ENCODE measurements at regions not wholly inside any gene's neighbourhood (a gene's known extent, or its start where the extent isn't known, plus 50 kb on each side); places are given as distances from the start of the nearest gene placed in this dataset.

- H3K9me3 ChIP-seq (ENCODE audit: low read length): no peaks in the 10 kb centered on the region
- TF ChIP-seq SRF (IDR thresholded peaks at IDR 0.05; ENCODE audit: low read depth, low read length) (no peak), ZNF557 (CRISPR knock-in tag; IDR thresholded peaks at IDR 0.05) (no peak), DMAP1 (CRISPR knock-in tag; IDR thresholded peaks at IDR 0.05) (no peak)
- FAIRE-seq (no peak), DNase-seq (ENCODE audit: low spot score) (no peak), ATAC-seq (no peak)
- no peak overlapping the region for H3K9ac ChIP-seq (ENCODE audit: insufficient read depth, low read depth, low read length)
- H3K27me3 ChIP-seq (ENCODE audit: control insufficient read depth in 1 of 2, insufficient read depth in 2 of 2, low read length in 2 of 2): no peaks in the 10 kb centered on the region
- no peak overlapping the region for H3K4me2 ChIP-seq (ENCODE audit: low read depth, low read length)
- H3K79me2 ChIP-seq (ENCODE audit: insufficient read depth, low read length): no peaks in the 10 kb centered on the region
- 75% methylated on average over 1 of the region's 3 CpGs for WGBS (ENCODE audit: low lambda C conversion rate)
- no peaks in the 10 kb centered on the region for H3K36me3 ChIP-seq (replicated peaks in 1 of 2; ENCODE audit: control insufficient read depth in 1 of 2, insufficient read depth in 2 of 2, low read length in 2 of 2)
- H2AFZ ChIP-seq (ENCODE audit: low read length): no peak overlapping the region
- ChIA-PET POLR2A (no interaction called here), CTCF (ENCODE audit: low intra/inter-chr PET ratio, low total read pairs) (no interaction called here)
- intact Hi-C loops (cut with micrococcal nuclease; ENCODE audit: unreplicated experiment) (no loop called here), in situ Hi-C loops (cut with HindIII; ENCODE audit: extremely low pct_ligation_motif_present, low pct_unique_long_range_greater_than_20kb) (loop anchor here (10.0 kb wide), 1 partner anchor 778 kb away; no protein-coding TSS in a partner anchor)
- H3K27ac ChIP-seq (ENCODE audit: extremely low read length, insufficient read depth, low read length): no peak overlapping the region
- no peak overlapping the region for H3K4me3 ChIP-seq (replicated peaks in 1 of 3; ENCODE audit: insufficient read depth in 1 of 3, low read depth in 2 of 3, low read length in 3 of 3)
- no peaks in the 10 kb centered on the region for H3K4me1 ChIP-seq (ENCODE audit: insufficient read depth, low read length)
- no TSS peak for BruUV-seq (replicated peaks)
- no peaks in the 10 kb centered on the region for H4K20me1 ChIP-seq (ENCODE audit: insufficient read depth, low read length)
Observed at GRCh38 chrX:138777230-138777629, 65.7 kb upstream of the FGF13 start.

- Histone ChIP-seq H3K36me3 (replicated peaks in 1 of 2; ENCODE audit: control insufficient read depth in 1 of 2, insufficient read depth in 2 of 2, low read length in 2 of 2) (no peaks in the 10 kb centered on the region), H3K9me3 (ENCODE audit: low read length) (no peaks in the 10 kb centered on the region), H3K27me3 (ENCODE audit: control insufficient read depth in 1 of 2, insufficient read depth in 2 of 2, low read length in 2 of 2) (no peaks in the 10 kb centered on the region), H4K20me1 (ENCODE audit: insufficient read depth, low read length) (no peaks in the 10 kb centered on the region), H3K79me2 (ENCODE audit: insufficient read depth, low read length) (no peaks in the 10 kb centered on the region), H3K9ac (ENCODE audit: insufficient read depth, low read depth, low read length) (no peak overlapping the region), H3K4me2 (ENCODE audit: low read depth, low read length) (no peak overlapping the region), H3K4me3 (replicated peaks in 1 of 3; ENCODE audit: insufficient read depth in 1 of 3, low read depth in 2 of 3, low read length in 3 of 3) (no peak overlapping the region), H3K4me1 (ENCODE audit: insufficient read depth, low read length) (no peaks in the 10 kb centered on the region), H3K27ac (ENCODE audit: extremely low read length, insufficient read depth, low read length) (no peak overlapping the region), H2AFZ (ENCODE audit: low read length) (no peak overlapping the region)
- FAIRE-seq (no peak), DNase-seq (ENCODE audit: low spot score) (peak; percentile 0), ATAC-seq (no peak)
- BruUV-seq (replicated peaks): no TSS peak
- CTCF ChIA-PET (ENCODE audit: low intra/inter-chr PET ratio, low total read pairs): interaction anchor here (1.9 kb wide), 1 partner anchor 784 kb away, joined by 7 read pairs; no protein-coding TSS in a partner anchor
- intact Hi-C loops (cut with micrococcal nuclease; ENCODE audit: unreplicated experiment): no loop called here
- peak; percentile 34; the same call in 1 of the 2 replicates for TF ChIP-seq CTCF (CRISPR knock-in tag; IDR thresholded peaks at IDR 0.05)
- TF ChIP-seq ZFP41 (CRISPR knock-in tag; IDR thresholded peaks at IDR 0.05; ENCODE audit: borderline replicate concordance): no peak
- TF ChIP-seq STAG1 (CRISPR knock-in tag; IDR thresholded peaks at IDR 0.05): peak; percentile 33
- in situ Hi-C loops (cut with HindIII; ENCODE audit: extremely low pct_ligation_motif_present, low pct_unique_long_range_greater_than_20kb): loop anchor here (10.0 kb wide), 1 partner anchor 779 kb away; no protein-coding TSS in a partner anchor
- under 1% methylated on average over 5 of the region's 5 CpGs for WGBS (ENCODE audit: low lambda C conversion rate)
- POLR2A ChIA-PET: no interaction called here
Observed at GRCh38 chrX:138775517-138775916, 64.0 kb upstream of the FGF13 start.

Measured in HepG2 (cell line).